ENCODE measurements at regions not wholly inside any gene's neighbourhood (a gene's known extent, or its start where the extent isn't known, plus 50 kb on each side); places are given as distances from the start of the nearest gene placed in this dataset.
"Not testable (repeated sequence)": the region's sequence is repeated elsewhere in the genome, so short reads cannot be mapped to it uniquely, and the experiment has no call there.

- peak; percentile 21 for DNase-seq
Measured at GRCh38 chr12:9364224-9365176, 156.3 kb upstream of the PZP start.

GRCh38 chr12:9363145-9363544 is 154.9 kb upstream of the PZP start:
- DNase-seq: no peak

- no peak for DNase-seq
Measured at GRCh38 chr12:9361879-9362326, 153.7 kb upstream of the PZP start.

- DNase-seq: not testable (repeated sequence)
Measured at GRCh38 chr12:9354009-9354754, 146.0 kb upstream of the PZP start.

GRCh38 chr12:9351136-9351535 is 142.9 kb upstream of the PZP start:
- DNase-seq: no peak

GRCh38 chr12:9349888-9350885 is 142.0 kb upstream of the PZP start:
- DNase-seq: no peak

GRCh38 chr12:9348906-9349518 is 140.8 kb upstream of the PZP start:
- DNase-seq: no peak

- no peak for DNase-seq
Measured at GRCh38 chr12:9347328-9348127, 139.3 kb upstream of the PZP start.

GRCh38 chr12:9346866-9347327 is 138.7 kb upstream of the PZP start:
- DNase-seq: no peak

- no peak for DNase-seq
Measured at GRCh38 chr12:9345171-9345570, 137.0 kb upstream of the PZP start.

- no peak for DNase-seq
Measured at GRCh38 chr12:9344541-9344940, 136.3 kb upstream of the PZP start.

- no peak for DNase-seq
Measured at GRCh38 chr12:9343731-9344130, 135.5 kb upstream of the PZP start.

GRCh38 chr12:9342614-9343353 is 134.6 kb upstream of the PZP start:
- DNase-seq: no peak

- no peak for DNase-seq
Measured at GRCh38 chr12:9341260-9341585, 133.0 kb upstream of the PZP start.

- no peak for DNase-seq
Measured at GRCh38 chr12:9340422-9341259, 132.4 kb upstream of the PZP start.

- no peak for DNase-seq
Measured at GRCh38 chr12:9337656-9338055, 129.5 kb upstream of the PZP start.

GRCh38 chr12:9336375-9337011 is 128.3 kb upstream of the PZP start:
- not testable (repeated sequence) for DNase-seq

- DNase-seq: no peak
Measured at GRCh38 chr12:9335867-9336266, 127.7 kb upstream of the PZP start.

- DNase-seq: no peak
Measured at GRCh38 chr12:9334964-9335363, 126.8 kb upstream of the PZP start.
